Naive thymus-derived CD4-positive, alpha-beta T cell (primary cell): ENCODE measurements at regions not wholly inside any gene's neighbourhood (a gene's known extent, or its start where the extent isn't known, plus 50 kb on each side); places are given as distances from the start of the nearest gene placed in this dataset.

Experiments used
- ATAC-seq: fragments of 150-1000 bp; cut with Tn5 transposase; 2 replicates; pipeline ENCODE4 v1.10.0; 2021; ENCODE audit warnings: mild to moderate bottlenecking, moderate library complexity
- CTCF ChIA-PET: fragments of 350-600 bp; sonication (Branson Sonifier 250); formaldehyde crosslinking; loops from one replicate; lab custom pipeline; 2021; ENCODE audit warnings: antibody characterized with exemption; lab: Charles Lee
- POLR2A ChIA-PET: fragments of 350-600 bp; sonication (Branson Sonifier 250); formaldehyde crosslinking; loops from one replicate; lab custom pipeline; 2021; ENCODE audit warnings: antibody characterized with exemption, inconsistent platforms; lab: Charles Lee
- DNase-seq, 9 donors: peaks; one replicate each; pipeline versions ENCODE4 v3.0.0 to v3.0.0-alpha.2; 2020 to 2022; ENCODE audit warnings: mixed read lengths in 1 of 9
- H3K27ac ChIP-seq: one replicate; pipeline ENCODE4 v1.7.0; 2013; ENCODE audit warnings: mild to moderate bottlenecking, low read depth, low read length, moderate library complexity
- H3K27me3 ChIP-seq, 2 donors: one replicate each; pipeline ENCODE4 v1.7.0; 2013; ENCODE audit warnings: low read length in 2 of 2, mild to moderate bottlenecking in 2 of 2, moderate library complexity in 2 of 2; ENCODE audit not compliant: control insufficient read depth in 2 of 2, insufficient read depth in 2 of 2
- H3K36me3 ChIP-seq, 3 experiments: 1 replicate in 2 of 3; 2 replicates in 1 of 3; pipeline ENCODE4 v1.7.0; 2013; ENCODE audit warnings: low read length in 3 of 3, mild to moderate bottlenecking in 3 of 3, moderate library complexity in 1 of 3; ENCODE audit not compliant: insufficient read depth in 3 of 3, control insufficient read depth in 2 of 3
- H3K4me1 ChIP-seq, 2 donors: one replicate each; pipeline ENCODE4 v1.7.0; 2013; ENCODE audit warnings: low read length in 2 of 2, mild to moderate bottlenecking in 2 of 2, moderate library complexity in 1 of 2; ENCODE audit not compliant: control insufficient read depth in 2 of 2, insufficient read depth in 2 of 2
- H3K4me3 ChIP-seq: 2 replicates; pipeline ENCODE4 v1.7.0; 2013; ENCODE audit warnings: mild to moderate bottlenecking, low read length
- H3K9me3 ChIP-seq, 3 experiments: 1 replicate in 2 of 3; 2 replicates in 1 of 3; pipeline ENCODE4 v1.7.0; 2013; ENCODE audit warnings: low read length in 3 of 3; ENCODE audit not compliant: control insufficient read depth in 2 of 3
- H3K27ac Mint-ChIP-seq, 9 donors: one replicate each; pipeline ENCODE4 v1.8.0; 2020 to 2022; ENCODE audit warnings: mixed read lengths in 9 of 9, mild to moderate bottlenecking in 8 of 9, moderate library complexity in 5 of 9, inconsistent platforms in 2 of 9
- H3K27me3 Mint-ChIP-seq, 5 donors: one replicate each; pipeline ENCODE4 v1.8.0; 2021 to 2022; ENCODE audit warnings: mixed read lengths in 5 of 5, mild to moderate bottlenecking in 1 of 5
- H3K36me3 Mint-ChIP-seq, 5 donors: one replicate each; pipeline ENCODE4 v1.8.0; 2020 to 2022; ENCODE audit warnings: mixed read lengths in 5 of 5, mild to moderate bottlenecking in 3 of 5, inconsistent platforms in 1 of 5
- H3K4me1 Mint-ChIP-seq, 7 donors: one replicate each; pipeline ENCODE4 v1.8.0; 2020 to 2022; ENCODE audit warnings: mixed read lengths in 7 of 7, mild to moderate bottlenecking in 3 of 7, inconsistent platforms in 1 of 7
- H3K4me3 Mint-ChIP-seq, 10 donors: one replicate each; pipeline ENCODE4 v1.8.0; 2020 to 2022; ENCODE audit warnings: mild to moderate bottlenecking in 10 of 10, mixed read lengths in 10 of 10, moderate library complexity in 6 of 10, inconsistent platforms in 2 of 10
- H3K9me3 Mint-ChIP-seq, 11 donors: one replicate each; pipeline ENCODE4 v1.8.0; 2020 to 2022; ENCODE audit warnings: mixed read lengths in 11 of 11, mild to moderate bottlenecking in 4 of 11, inconsistent platforms in 1 of 11, moderate library complexity in 1 of 11
- intact Hi-C, 2 donors: fragments of 100-400 bp; cut with micrococcal nuclease; formaldehyde crosslinking; loops; one replicate each; pipeline ENCODE4 v1.15.1; 2023

DNA sequence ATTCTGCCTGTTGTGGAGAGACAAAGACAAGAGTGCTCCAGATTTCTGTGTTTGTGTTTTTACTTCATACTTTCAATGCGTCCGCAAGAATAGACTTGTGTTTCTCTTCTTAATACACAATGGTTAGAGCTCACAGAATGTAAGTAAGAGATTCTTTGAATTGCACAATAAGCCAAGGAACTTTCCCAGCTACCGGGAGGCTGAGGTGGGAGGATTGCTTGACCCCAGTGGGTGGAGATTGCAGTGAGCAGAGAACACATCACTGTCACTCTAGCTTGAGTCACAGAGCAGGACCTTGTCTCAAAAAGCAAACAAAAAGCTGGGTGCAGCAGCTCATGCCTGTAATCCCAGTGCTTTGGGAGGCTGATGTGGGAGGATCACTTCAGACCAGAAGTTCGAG, 250.7 kb upstream of the MYO3A start:
- Mint-ChIP-seq H3K27me3 (peaks cover 0 to 11% (median 0%) of the 10 kb centered on the region in 5 donors), H3K4me3 (no peak overlapping the region), H3K4me1 (no peaks in the 10 kb centered on the region), H3K27ac (no peak overlapping the region), H3K9me3 (no peaks in the 10 kb centered on the region), H3K36me3 (no peaks in the 10 kb centered on the region)
- ChIA-PET CTCF (no interaction called here), POLR2A (no interaction called here)
- DNase-seq, result no peak
- intact Hi-C loops, result no loop called here
- no peak for ATAC-seq
- H3K9me3 ChIP-seq, result no peaks in the 10 kb centered on the region
- no peak overlapping the region for H3K4me3 ChIP-seq
- H3K27me3 ChIP-seq, result no peaks in the 10 kb centered on the region
- no peak overlapping the region for H3K27ac ChIP-seq
- H3K4me1 ChIP-seq, result no peaks in the 10 kb centered on the region
- no peaks in the 10 kb centered on the region for H3K36me3 ChIP-seq

DNA sequence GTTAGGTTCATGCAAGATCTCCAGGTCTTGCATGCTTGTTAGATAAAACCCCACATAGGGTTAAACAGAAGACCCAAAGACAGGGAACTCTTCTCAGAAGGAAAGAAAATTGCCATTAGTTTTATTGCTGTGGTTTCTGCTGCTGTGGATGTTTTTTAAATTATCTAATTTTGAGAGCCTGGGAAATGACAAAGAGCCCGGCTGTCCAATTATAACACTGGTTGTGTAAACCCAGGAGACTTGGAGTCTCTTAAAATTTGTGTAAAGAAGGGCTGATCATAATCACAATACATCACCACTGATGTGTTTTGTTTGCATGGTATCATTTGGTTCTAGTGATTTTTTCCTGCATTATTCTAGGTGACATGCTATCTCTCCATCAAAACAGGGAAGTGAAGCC, 246.5 kb upstream of the MYO3A start:
- Histone ChIP-seq H3K9me3 (no peaks in the 10 kb centered on the region), H3K27ac (no peak overlapping the region), H3K4me1 (no peaks in the 10 kb centered on the region), H3K36me3 (no peaks in the 10 kb centered on the region), H3K4me3 (no peak overlapping the region), H3K27me3 (no peaks in the 10 kb centered on the region)
- H3K27me3 Mint-ChIP-seq, result peaks cover 0 to 20% (median 5%) of the 10 kb centered on the region in 5 donors
- no peak overlapping the region for H3K27ac Mint-ChIP-seq
- intact Hi-C loops, result no loop called here
- no peak for DNase-seq
- H3K9me3 Mint-ChIP-seq, result peaks cover 0 to 6% (median 0%) of the 10 kb centered on the region in 11 donors
- no peak overlapping the region for H3K4me3 Mint-ChIP-seq
- ATAC-seq, result no peak
- ChIA-PET POLR2A (no interaction called here), CTCF (no interaction called here)
- H3K4me1 Mint-ChIP-seq, result no peaks in the 10 kb centered on the region
- no peaks in the 10 kb centered on the region for H3K36me3 Mint-ChIP-seq

DNA sequence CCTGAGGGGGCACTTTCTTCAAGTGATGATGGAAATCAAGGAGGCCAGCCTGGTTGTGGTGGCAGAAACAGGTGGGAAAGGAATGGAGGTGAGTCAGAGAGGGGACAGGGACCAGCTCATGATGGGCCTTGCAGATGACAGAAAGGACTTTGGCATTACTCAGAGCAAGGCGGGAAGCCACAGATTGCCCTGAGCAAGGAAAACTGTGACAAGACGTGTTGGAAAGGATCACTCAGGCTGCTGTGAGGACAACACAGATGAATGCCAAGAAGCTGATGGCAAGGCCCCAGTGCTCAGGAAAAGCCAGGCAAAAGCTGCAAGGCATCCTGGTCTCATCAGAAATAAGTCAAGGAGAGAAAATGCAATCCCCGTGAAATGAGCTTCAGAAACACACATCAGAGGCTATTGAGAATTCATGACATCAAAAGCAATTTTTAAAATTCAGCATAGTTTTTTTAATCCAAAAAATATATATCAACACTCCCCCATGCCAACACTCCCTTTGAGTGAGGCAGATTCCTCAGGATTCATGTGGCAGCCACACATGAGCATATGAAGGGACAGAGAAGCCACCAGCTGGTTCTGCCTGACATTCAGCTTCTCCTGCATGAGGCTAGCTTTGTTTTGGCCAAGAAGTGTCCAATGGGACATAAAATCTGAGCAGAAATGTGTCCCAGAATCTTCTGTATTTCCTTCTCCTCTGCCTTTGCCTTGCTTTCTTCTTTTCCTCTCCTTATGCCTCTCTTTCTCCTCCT, 244.5 kb upstream of the MYO3A start:
- DNase-seq, result no peak
- no peak overlapping the region for H3K27ac ChIP-seq
- Mint-ChIP-seq H3K27ac (no peak overlapping the region), H3K36me3 (no peaks in the 10 kb centered on the region), H3K4me1 (no peaks in the 10 kb centered on the region), H3K27me3 (peaks cover 0 to 20% (median 5%) of the 10 kb centered on the region in 5 donors), H3K9me3 (peaks cover 0 to 6% (median 0%) of the 10 kb centered on the region in 11 donors), H3K4me3 (no peak overlapping the region)
- no peaks in the 10 kb centered on the region for H3K27me3 ChIP-seq
- no peak overlapping the region for H3K4me3 ChIP-seq
- intact Hi-C loops, result no loop called here
- no peaks in the 10 kb centered on the region for H3K36me3 ChIP-seq
- CTCF ChIA-PET, result no interaction called here
- H3K9me3 ChIP-seq, result no peaks in the 10 kb centered on the region
- H3K4me1 ChIP-seq, result no peaks in the 10 kb centered on the region
- no peak for ATAC-seq
- POLR2A ChIA-PET, result no interaction called here

DNA sequence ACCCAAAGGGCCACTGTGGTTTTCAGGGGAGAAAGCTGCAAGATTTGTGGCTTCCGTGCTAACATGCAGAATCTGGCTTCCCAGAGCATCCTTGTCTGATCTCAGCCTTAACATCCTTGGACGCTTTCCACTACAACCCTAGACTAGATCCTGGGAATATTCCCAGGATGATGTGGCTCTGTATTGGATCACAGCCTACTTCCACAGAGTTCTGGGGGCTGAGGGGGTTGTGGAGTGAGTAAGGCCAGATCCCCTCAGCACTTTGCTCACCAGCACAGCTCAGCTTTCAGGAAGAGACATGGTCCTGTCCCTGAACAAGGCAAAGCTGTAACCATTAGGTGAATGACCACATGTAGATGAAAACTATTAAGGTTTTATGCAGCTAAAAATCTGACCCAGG, 241.3 kb upstream of the MYO3A start:
- ATAC-seq, result no peak
- peaks cover 0 to 6% (median 0%) of the 10 kb centered on the region in 11 donors for H3K9me3 Mint-ChIP-seq
- no peaks in the 10 kb centered on the region for H3K9me3 ChIP-seq
- no peak overlapping the region for H3K4me3 Mint-ChIP-seq
- ChIA-PET CTCF (no interaction called here), POLR2A (no interaction called here)
- no peaks in the 10 kb centered on the region for H3K36me3 Mint-ChIP-seq
- intact Hi-C loops, result no loop called here
- no peaks in the 10 kb centered on the region for H3K36me3 ChIP-seq
- H3K27ac Mint-ChIP-seq, result no peak overlapping the region
- peaks cover 0 to 34% (median 16%) of the 10 kb centered on the region in 5 donors for H3K27me3 Mint-ChIP-seq
- no peaks in the 10 kb centered on the region for H3K4me1 Mint-ChIP-seq
- no peaks in the 10 kb centered on the region for H3K4me1 ChIP-seq
- no peak for DNase-seq
- no peak overlapping the region for H3K4me3 ChIP-seq
- H3K27me3 ChIP-seq, result no peaks in the 10 kb centered on the region
- no peak overlapping the region for H3K27ac ChIP-seq

DNA sequence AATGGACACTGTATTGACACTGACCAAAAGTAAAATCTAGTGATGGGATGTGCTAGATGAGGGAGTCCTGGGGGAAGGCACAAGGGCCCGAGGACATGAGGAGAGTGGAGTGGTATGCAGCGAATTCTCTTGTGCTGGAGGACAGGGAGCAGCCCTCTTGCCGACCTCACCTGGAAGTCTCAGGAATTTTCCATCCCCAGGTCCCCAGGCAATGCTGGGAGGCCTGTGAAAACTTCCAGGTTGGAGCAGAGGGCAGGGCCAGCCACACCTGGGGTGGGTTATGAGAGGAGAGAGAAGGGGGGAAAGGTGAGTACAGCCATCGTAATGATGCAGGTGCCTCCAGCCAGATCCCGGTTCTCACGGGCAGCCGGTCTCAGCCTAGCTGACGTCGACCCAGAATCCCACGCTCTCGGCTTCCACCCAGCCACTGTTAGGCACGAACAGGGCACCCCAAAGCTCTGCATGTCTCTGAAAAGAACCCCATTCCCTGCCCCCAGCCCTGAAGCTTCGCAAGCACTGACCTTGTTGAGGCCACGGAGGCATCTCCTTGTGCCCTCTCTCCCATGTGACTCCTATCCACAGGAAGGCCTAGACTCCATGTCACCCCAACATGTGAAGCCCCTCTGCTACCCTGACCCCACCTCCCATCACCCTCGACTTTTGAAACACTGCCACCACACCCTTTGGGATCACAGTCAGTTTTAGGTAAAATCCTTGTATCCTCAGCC, 239.7 kb upstream of the MYO3A start:
- ChIA-PET CTCF (no interaction called here), POLR2A (no interaction called here)
- no peaks in the 10 kb centered on the region for H3K9me3 ChIP-seq
- Mint-ChIP-seq H3K27me3 (peaks cover 0 to 40% (median 12%) of the 10 kb centered on the region in 5 donors), H3K27ac (no peak overlapping the region), H3K4me3 (no peak overlapping the region), H3K4me1 (no peaks in the 10 kb centered on the region), H3K9me3 (peaks cover 0 to 1% (median 0%) of the 10 kb centered on the region in 11 donors), H3K36me3 (no peaks in the 10 kb centered on the region)
- no peaks in the 10 kb centered on the region for H3K4me1 ChIP-seq
- no peaks in the 10 kb centered on the region for H3K27me3 ChIP-seq
- H3K27ac ChIP-seq, result no peak overlapping the region
- no peak for DNase-seq
- no peak overlapping the region for H3K4me3 ChIP-seq
- H3K36me3 ChIP-seq, result no peaks in the 10 kb centered on the region
- ATAC-seq, result no peak
- intact Hi-C loops, result no loop called here

DNA sequence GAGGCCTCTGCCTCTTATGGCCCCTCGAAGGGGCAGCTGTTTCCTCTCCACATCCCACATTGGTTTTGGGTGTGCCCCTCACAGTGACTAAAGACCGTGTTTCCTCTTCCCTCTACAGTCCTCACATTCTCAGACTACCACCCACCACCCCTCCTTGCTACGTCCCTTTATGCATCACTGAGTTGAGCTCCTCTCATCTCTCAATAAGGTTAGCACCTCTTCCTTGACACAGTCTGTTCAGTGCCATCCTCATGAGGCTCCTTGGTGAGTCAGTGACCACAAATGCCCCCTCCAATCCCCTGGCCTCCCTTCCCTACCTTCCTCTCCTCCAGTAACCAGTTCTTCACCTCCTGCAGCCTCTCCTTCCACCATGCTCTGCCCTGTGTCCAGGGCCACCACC, 239.1 kb upstream of the MYO3A start:
- Mint-ChIP-seq H3K9me3 (no peaks in the 10 kb centered on the region), H3K36me3 (no peaks in the 10 kb centered on the region), H3K27ac (no peak overlapping the region), H3K4me1 (no peaks in the 10 kb centered on the region), H3K4me3 (no peak overlapping the region), H3K27me3 (peaks cover 0 to 40% (median 12%) of the 10 kb centered on the region in 5 donors)
- Histone ChIP-seq H3K36me3 (no peaks in the 10 kb centered on the region), H3K27me3 (no peaks in the 10 kb centered on the region), H3K9me3 (no peaks in the 10 kb centered on the region), H3K4me3 (no peak overlapping the region), H3K4me1 (no peaks in the 10 kb centered on the region), H3K27ac (no peak overlapping the region)
- ChIA-PET CTCF (no interaction called here), POLR2A (no interaction called here)
- intact Hi-C loops, result no loop called here
- ATAC-seq (no peak), DNase-seq (no peak)

DNA sequence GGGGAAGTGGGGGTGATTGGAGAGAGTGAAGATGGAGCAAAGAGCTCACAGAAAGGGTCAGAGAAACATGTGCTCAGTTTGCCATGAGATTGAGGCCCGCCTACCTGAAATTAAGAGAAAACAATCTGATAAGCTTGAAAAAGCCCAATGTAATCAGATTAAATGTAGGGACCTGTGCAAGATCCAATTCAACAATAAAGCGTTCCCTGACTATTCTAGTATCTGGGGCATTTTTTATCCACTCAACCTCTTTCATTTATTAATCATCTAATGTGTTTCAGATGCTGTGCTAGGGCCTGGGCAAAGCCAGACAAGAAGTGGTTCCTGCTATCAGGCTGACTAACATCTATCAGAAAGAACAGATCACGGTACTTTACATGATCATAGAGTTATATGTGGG, 238.4 kb upstream of the MYO3A start:
- Mint-ChIP-seq H3K27ac (no peak overlapping the region), H3K27me3 (peaks cover 0 to 40% (median 11%) of the 10 kb centered on the region in 5 donors)
- no peak for DNase-seq

More for the DNA sequence above, 238.4 kb upstream of the MYO3A start:
- intact Hi-C loops, result no loop called here
- Histone ChIP-seq H3K36me3 (no peaks in the 10 kb centered on the region), H3K4me1 (no peaks in the 10 kb centered on the region), H3K4me3 (no peak overlapping the region), H3K27me3 (no peaks in the 10 kb centered on the region), H3K27ac (no peak overlapping the region), H3K9me3 (no peaks in the 10 kb centered on the region)
- ATAC-seq, result no peak
- POLR2A ChIA-PET, result no interaction called here
- CTCF ChIA-PET, result no interaction called here
- Mint-ChIP-seq H3K4me1 (no peaks in the 10 kb centered on the region), H3K36me3 (no peaks in the 10 kb centered on the region), H3K9me3 (no peaks in the 10 kb centered on the region), H3K4me3 (no peak overlapping the region)
